ENCODE measurements at regions not wholly inside any gene's neighbourhood (a gene's known extent, or its start where the extent isn't known, plus 50 kb on each side); places are given as distances from the start of the nearest gene placed in this dataset.

DNA sequence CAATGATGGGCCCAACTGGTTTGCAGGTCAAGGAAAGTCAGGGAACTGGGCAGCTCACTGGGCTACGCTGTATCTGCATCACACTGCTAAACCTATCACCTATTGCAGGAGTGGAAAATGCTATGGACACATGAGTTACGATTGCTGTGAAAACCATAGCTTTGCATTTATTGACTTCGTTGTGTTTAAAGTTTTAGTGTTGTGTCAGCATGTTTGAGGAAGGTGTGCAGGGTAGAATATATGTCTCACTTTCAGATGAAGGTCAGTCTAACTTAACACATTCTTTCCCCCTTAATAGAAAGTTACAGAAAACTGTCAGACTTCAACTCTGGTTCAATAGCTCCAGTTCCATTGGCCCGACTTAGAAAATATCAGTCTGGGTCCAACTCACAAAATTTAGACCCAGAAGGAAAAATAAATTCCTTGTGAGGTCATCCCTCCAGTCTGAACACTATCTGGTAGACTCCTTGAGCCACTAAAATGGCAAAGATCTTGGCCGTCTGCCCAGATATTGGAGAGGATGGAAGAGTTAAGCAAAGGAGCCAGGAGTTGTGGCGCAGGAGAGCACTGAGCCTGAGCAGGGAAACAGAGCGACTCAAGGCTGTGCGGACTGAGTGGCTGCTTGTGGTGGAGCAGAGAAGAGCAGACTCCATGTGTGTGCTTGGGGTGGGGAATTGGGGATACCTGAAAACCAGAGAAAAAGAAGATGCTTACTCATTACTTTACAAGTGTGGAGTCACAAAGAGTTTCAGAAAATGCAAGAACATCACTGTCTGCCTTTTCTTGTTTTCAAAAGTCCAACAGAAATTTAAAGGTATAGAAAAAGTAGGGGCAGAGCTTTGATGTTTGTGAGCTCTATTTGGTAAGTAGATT lies 518.5 kb downstream of the FGF9 start:
- H3K4me1 Mint-ChIP-seq: no peaks in the 10 kb centered on the region
- Histone ChIP-seq H4K20me1 (replicated peaks; ENCODE audit: insufficient read depth) (no peaks in the 10 kb centered on the region), H3F3A (replicated peaks; ENCODE audit: low read depth) (no peaks in the 10 kb centered on the region), H3K27me3 (ENCODE audit: insufficient read depth) (no peaks in the 10 kb centered on the region), H3K36me3 (ENCODE audit: insufficient read depth) (no peaks in the 10 kb centered on the region), H3K4me1 (ENCODE audit: insufficient read depth) (no peaks in the 10 kb centered on the region), H3K27ac (ENCODE audit: low read depth) (no peak overlapping the region), H3K79me2 (replicated peaks; ENCODE audit: insufficient read depth) (no peaks in the 10 kb centered on the region; the same call in none of the 2 replicates), H3K4me3 (no peak overlapping the region), H3K9me2 (ENCODE audit: insufficient read depth) (no peaks in the 10 kb centered on the region), H3K4me2 (no peak overlapping the region), H2AFZ (no peak overlapping the region)
- ATAC-seq (no peak; the same call in 2 of the 3 replicates), DNase-seq (ENCODE audit: low spot score) (no peak)
- H3K4me3 Mint-ChIP-seq: no peak overlapping the region
- H3K36me3 Mint-ChIP-seq (ENCODE audit: low read depth): no peaks in the 10 kb centered on the region; the same call in 2 of the 3 replicates
- no peaks in the 10 kb centered on the region; the same call in 2 of the 3 replicates for H3K9me3 Mint-ChIP-seq
- TF ChIP-seq EZH2phosphoT487 (IDR thresholded peaks at IDR 0.05; ENCODE audit: unreplicated experiment) (no peak), ZNF462 (CRISPR knock-in tag; IDR thresholded peaks at IDR 0.05) (no peak), STAT1 (IDR thresholded peaks at IDR 0.05; ENCODE audit: unreplicated experiment) (no peak), ZNF114 (CRISPR knock-in tag; IDR thresholded peaks at IDR 0.05) (no peak), CREB1 (CRISPR knock-in tag; IDR thresholded peaks at IDR 0.05; ENCODE audit: low read depth) (no peak), POLR2AphosphoS5 (IDR thresholded peaks at IDR 0.05; ENCODE audit: low read depth) (no peak), NANOG (IDR thresholded peaks at IDR 0.05; ENCODE audit: borderline replicate concordance) (no peak), EZH2 (IDR thresholded peaks at IDR 0.05; ENCODE audit: low read depth, unreplicated experiment) (no peak), ZNF331 (CRISPR knock-in tag; IDR thresholded peaks at IDR 0.05; ENCODE audit: low read depth) (no peak), JUNB (IDR thresholded peaks at IDR 0.05; ENCODE audit: unreplicated experiment) (no peak)
- TF ChIP-seq, protein P1, sequence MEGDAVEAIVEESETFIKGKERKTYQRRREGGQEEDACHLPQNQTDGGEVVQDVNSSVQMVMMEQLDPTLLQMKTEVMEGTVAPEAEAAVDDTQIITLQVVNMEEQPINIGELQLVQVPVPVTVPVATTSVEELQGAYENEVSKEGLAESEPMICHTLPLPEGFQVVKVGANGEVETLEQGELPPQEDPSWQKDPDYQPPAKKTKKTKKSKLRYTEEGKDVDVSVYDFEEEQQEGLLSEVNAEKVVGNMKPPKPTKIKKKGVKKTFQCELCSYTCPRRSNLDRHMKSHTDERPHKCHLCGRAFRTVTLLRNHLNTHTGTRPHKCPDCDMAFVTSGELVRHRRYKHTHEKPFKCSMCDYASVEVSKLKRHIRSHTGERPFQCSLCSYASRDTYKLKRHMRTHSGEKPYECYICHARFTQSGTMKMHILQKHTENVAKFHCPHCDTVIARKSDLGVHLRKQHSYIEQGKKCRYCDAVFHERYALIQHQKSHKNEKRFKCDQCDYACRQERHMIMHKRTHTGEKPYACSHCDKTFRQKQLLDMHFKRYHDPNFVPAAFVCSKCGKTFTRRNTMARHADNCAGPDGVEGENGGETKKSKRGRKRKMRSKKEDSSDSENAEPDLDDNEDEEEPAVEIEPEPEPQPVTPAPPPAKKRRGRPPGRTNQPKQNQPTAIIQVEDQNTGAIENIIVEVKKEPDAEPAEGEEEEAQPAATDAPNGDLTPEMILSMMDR (conservative IDR thresholded peaks at IDR 0.05; ENCODE audit: low read depth in 2 of 2): no peak
- TF ChIP-seq, protein P2, sequence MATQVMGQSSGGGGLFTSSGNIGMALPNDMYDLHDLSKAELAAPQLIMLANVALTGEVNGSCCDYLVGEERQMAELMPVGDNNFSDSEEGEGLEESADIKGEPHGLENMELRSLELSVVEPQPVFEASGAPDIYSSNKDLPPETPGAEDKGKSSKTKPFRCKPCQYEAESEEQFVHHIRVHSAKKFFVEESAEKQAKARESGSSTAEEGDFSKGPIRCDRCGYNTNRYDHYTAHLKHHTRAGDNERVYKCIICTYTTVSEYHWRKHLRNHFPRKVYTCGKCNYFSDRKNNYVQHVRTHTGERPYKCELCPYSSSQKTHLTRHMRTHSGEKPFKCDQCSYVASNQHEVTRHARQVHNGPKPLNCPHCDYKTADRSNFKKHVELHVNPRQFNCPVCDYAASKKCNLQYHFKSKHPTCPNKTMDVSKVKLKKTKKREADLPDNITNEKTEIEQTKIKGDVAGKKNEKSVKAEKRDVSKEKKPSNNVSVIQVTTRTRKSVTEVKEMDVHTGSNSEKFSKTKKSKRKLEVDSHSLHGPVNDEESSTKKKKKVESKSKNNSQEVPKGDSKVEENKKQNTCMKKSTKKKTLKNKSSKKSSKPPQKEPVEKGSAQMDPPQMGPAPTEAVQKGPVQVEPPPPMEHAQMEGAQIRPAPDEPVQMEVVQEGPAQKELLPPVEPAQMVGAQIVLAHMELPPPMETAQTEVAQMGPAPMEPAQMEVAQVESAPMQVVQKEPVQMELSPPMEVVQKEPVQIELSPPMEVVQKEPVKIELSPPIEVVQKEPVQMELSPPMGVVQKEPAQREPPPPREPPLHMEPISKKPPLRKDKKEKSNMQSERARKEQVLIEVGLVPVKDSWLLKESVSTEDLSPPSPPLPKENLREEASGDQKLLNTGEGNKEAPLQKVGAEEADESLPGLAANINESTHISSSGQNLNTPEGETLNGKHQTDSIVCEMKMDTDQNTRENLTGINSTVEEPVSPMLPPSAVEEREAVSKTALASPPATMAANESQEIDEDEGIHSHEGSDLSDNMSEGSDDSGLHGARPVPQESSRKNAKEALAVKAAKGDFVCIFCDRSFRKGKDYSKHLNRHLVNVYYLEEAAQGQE (IDR thresholded peaks at IDR 0.05; ENCODE audit: unreplicated experiment): no peak
- TF ChIP-seq, protein P3, sequence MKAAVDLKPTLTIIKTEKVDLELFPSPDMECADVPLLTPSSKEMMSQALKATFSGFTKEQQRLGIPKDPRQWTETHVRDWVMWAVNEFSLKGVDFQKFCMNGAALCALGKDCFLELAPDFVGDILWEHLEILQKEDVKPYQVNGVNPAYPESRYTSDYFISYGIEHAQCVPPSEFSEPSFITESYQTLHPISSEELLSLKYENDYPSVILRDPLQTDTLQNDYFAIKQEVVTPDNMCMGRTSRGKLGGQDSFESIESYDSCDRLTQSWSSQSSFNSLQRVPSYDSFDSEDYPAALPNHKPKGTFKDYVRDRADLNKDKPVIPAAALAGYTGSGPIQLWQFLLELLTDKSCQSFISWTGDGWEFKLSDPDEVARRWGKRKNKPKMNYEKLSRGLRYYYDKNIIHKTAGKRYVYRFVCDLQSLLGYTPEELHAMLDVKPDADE (IDR thresholded peaks at IDR 0.05): no peak
- no peak overlapping the region for H3K27ac Mint-ChIP-seq
- H3K27me3 Mint-ChIP-seq (ENCODE audit: insufficient read depth, low read depth, poor library complexity): no peaks in the 10 kb centered on the region

All from GM23338 (cell line).